HG02759 (cell line): ENCODE measurements at regions not wholly inside any gene's neighbourhood (a gene's known extent, or its start where the extent isn't known, plus 50 kb on each side); places are given as distances from the start of the nearest gene placed in this dataset.
"Not testable (repeated sequence)": the region's sequence is repeated elsewhere in the genome, so short reads cannot be mapped to it uniquely, and the experiment has no call there.

Experiments used
- ATAC-seq: cut with Tn5 transposase; IDR thresholded peaks from one replicate; pipeline ENCODE4 v1.9.1; 2021; ENCODE audit warnings: mild to moderate bottlenecking, moderate library complexity; ENCODE audit not compliant: unreplicated experiment

GRCh38 chr18:10240973-10241372 is 213.5 kb upstream of the APCDD1 start:
- ATAC-seq: no peak

- no peak for ATAC-seq
Observed at GRCh38 chr18:10241579-10241978, 212.9 kb upstream of the APCDD1 start.

- no peak for ATAC-seq
Observed at GRCh38 chr18:10242936-10243680, 211.3 kb upstream of the APCDD1 start.

GRCh38 chr18:10244341-10244740 is 210.1 kb upstream of the APCDD1 start:
- no peak for ATAC-seq

GRCh38 chr18:10245031-10245845 is 209.2 kb upstream of the APCDD1 start:
- no peak for ATAC-seq

GRCh38 chr18:10245846-10246175 is 208.6 kb upstream of the APCDD1 start:
- no peak for ATAC-seq

- no peak for ATAC-seq
Observed at GRCh38 chr18:10247021-10247741, 207.3 kb upstream of the APCDD1 start.

GRCh38 chr18:10247742-10248082 is 206.7 kb upstream of the APCDD1 start:
- no peak for ATAC-seq

GRCh38 chr18:10248738-10249137 is 205.7 kb upstream of the APCDD1 start:
- no peak for ATAC-seq

- ATAC-seq: no peak
Observed at GRCh38 chr18:10249270-10249669, 205.2 kb upstream of the APCDD1 start.

GRCh38 chr18:10249801-10250200 is 204.6 kb upstream of the APCDD1 start:
- no peak for ATAC-seq

GRCh38 chr18:10252494-10252893 is 201.9 kb upstream of the APCDD1 start:
- ATAC-seq: no peak

- no peak for ATAC-seq
Observed at GRCh38 chr18:10252952-10253705, 201.3 kb upstream of the APCDD1 start.

- ATAC-seq: not testable (repeated sequence)
Observed at GRCh38 chr18:10256276-10256675, 198.2 kb upstream of the APCDD1 start.

- ATAC-seq: no peak
Observed at GRCh38 chr18:10258836-10259474, 195.5 kb upstream of the APCDD1 start.

- no peak for ATAC-seq
Observed at GRCh38 chr18:10259901-10260300, 194.5 kb upstream of the APCDD1 start.

- no peak for ATAC-seq
Observed at GRCh38 chr18:10261344-10262276, 192.8 kb upstream of the APCDD1 start.

- ATAC-seq: no peak
Observed at GRCh38 chr18:10262566-10262965, 191.9 kb upstream of the APCDD1 start.

- no peak for ATAC-seq
Observed at GRCh38 chr18:10264260-10264659, 190.2 kb upstream of the APCDD1 start.
